NT2/D1 (cell line): ENCODE measurements at regions not wholly inside any gene's neighbourhood (a gene's known extent, or its start where the extent isn't known, plus 50 kb on each side); places are given as distances from the start of the nearest gene placed in this dataset.

Experiments
- SUZ12 ChIP-seq: IDR thresholded peaks from 2 replicates; pipeline ENCODE4 v1.6.1; 2011; ENCODE audit not compliant: insufficient read length, insufficient read depth; ENCODE audit errors: extremely low read depth
- YY1 ChIP-seq: IDR thresholded peaks from 2 replicates; pipeline ENCODE4 v1.6.1; 2011; ENCODE audit not compliant: insufficient read length, insufficient read depth
- ZNF274 ChIP-seq: IDR thresholded peaks from 2 replicates; pipeline ENCODE4 v1.6.1; 2011; ENCODE audit warnings: mild to moderate bottlenecking, low read depth, low read length

- TF ChIP-seq YY1 (no peak), SUZ12 (no peak), ZNF274 (no peak)
These were observed 580.7 kb downstream of the RFPL4B start for GRCh38 chr6:112927641-112928320.
